Stimulated activated CD4-positive, alpha-beta T cell treated with anti-CD3 and anti-CD28 coated beads, Interleukin-2, amount 100 ng/mL, for 24 hours (primary cell): ENCODE measurements at regions not wholly inside any gene's neighbourhood (a gene's known extent, or its start where the extent isn't known, plus 50 kb on each side); places are given as distances from the start of the nearest gene placed in this dataset.
"Not testable (repeated sequence)": the region's sequence is repeated elsewhere in the genome, so short reads cannot be mapped to it uniquely, and the experiment has no call there.

ENCODE experiments used
- DNase-seq, 2 donors: peaks; one replicate each; pipeline ENCODE4 v3.0.0-alpha.2; 2020

GRCh38 chr14:61154641-61155040 lies 126.5 kb downstream of the TMEM30B start:
- no peak for DNase-seq

GRCh38 chr14:61153914-61154545 lies 127.1 kb downstream of the TMEM30B start:
- DNase-seq, result no peak

- no peak for DNase-seq
Measured at GRCh38 chr14:61153431-61153830, 127.7 kb downstream of the TMEM30B start.

- DNase-seq, result no peak
Measured at GRCh38 chr14:61152851-61153364, 128.2 kb downstream of the TMEM30B start.

- DNase-seq, result no peak
Measured at GRCh38 chr14:61151251-61151650, 129.9 kb downstream of the TMEM30B start.

GRCh38 chr14:61150851-61151250 lies 130.3 kb downstream of the TMEM30B start:
- no peak for DNase-seq

GRCh38 chr14:61149896-61150295 lies 131.2 kb downstream of the TMEM30B start:
- no peak for DNase-seq

GRCh38 chr14:61148742-61149350 lies 132.3 kb downstream of the TMEM30B start:
- no peak for DNase-seq

- no peak for DNase-seq
Measured at GRCh38 chr14:61147831-61148549, 133.1 kb downstream of the TMEM30B start.

GRCh38 chr14:61147381-61147821 lies 133.7 kb downstream of the TMEM30B start:
- no peak for DNase-seq

- DNase-seq, result no peak
Measured at GRCh38 chr14:61146899-61147298, 134.2 kb downstream of the TMEM30B start.

GRCh38 chr14:61145903-61146481 lies 135.1 kb downstream of the TMEM30B start:
- DNase-seq, result no peak

- DNase-seq, result no peak
Measured at GRCh38 chr14:61145034-61145902, 135.9 kb downstream of the TMEM30B start.

- DNase-seq, result not testable (repeated sequence)
Measured at GRCh38 chr14:61144117-61145033, 136.8 kb downstream of the TMEM30B start.

GRCh38 chr14:61140872-61141271 lies 140.3 kb downstream of the TMEM30B start:
- DNase-seq, result no peak

GRCh38 chr14:61140271-61140670 lies 140.9 kb downstream of the TMEM30B start:
- DNase-seq, result no peak

GRCh38 chr14:61139006-61139599 lies 142.0 kb downstream of the TMEM30B start:
- no peak for DNase-seq

GRCh38 chr14:61132894-61133293 lies 148.2 kb downstream of the TMEM30B start:
- DNase-seq, result no peak

GRCh38 chr14:61132336-61132735 lies 148.8 kb downstream of the TMEM30B start:
- no peak for DNase-seq

- DNase-seq, result no peak
Measured at GRCh38 chr14:61130512-61131260, 149.6 kb downstream of the SLC38A6 start.
